HL-60 (cell line): ENCODE measurements at regions not wholly inside any gene's neighbourhood (a gene's known extent, or its start where the extent isn't known, plus 50 kb on each side); places are given as distances from the start of the nearest gene placed in this dataset.

Source experiments
- DNase-seq, 2 experiments: peaks; one replicate each; pipeline ENCODE4 v3.0.0-alpha.2; 2010 to 2020; ENCODE audit warnings: low read depth in 1 of 2, low spot score in 1 of 2
- H3K27ac ChIP-seq: fragments of 250-450 bp; sonication (Bioruptor Pico); replicated peaks from 2 replicates; pipeline ENCODE4 v1.5.1; 2020; ENCODE audit warnings: mild to moderate bottlenecking, moderate library complexity
- H3K27me3 ChIP-seq: fragments of 250-450 bp; sonication (Bioruptor Pico); 2 replicates; pipeline ENCODE4 v1.5.1; 2021; ENCODE audit warnings: mild to moderate bottlenecking, moderate library complexity; ENCODE audit not compliant: insufficient read depth, poor library complexity, severe bottlenecking
- H3K4me3 ChIP-seq: replicated peaks from 2 replicates; pipeline ENCODE4 v1.5.1; 2011; ENCODE audit warnings: mild to moderate bottlenecking, control low read depth, low read length; ENCODE audit not compliant: insufficient read depth
- CTCF ChIP-seq: IDR thresholded peaks from one replicate; pipeline ENCODE4 v1.5.1; 2011; ENCODE audit warnings: low read length, control low read depth, inconsistent platforms; ENCODE audit not compliant: insufficient read depth
- GABPA ChIP-seq: IDR thresholded peaks from 2 replicates; pipeline ENCODE4 v1.6.1; 2012; ENCODE audit warnings: low read depth
- POLR2AphosphoS5 ChIP-seq: IDR thresholded peaks from 2 replicates; pipeline ENCODE4 v1.6.1; 2012; ENCODE audit warnings: low read depth
- REST ChIP-seq: IDR thresholded peaks from 2 replicates; pipeline ENCODE4 v1.6.1; 2012; ENCODE audit warnings: low read depth; ENCODE audit not compliant: insufficient replicate concordance
- SPI1 ChIP-seq: IDR thresholded peaks from 2 replicates; pipeline ENCODE4 v1.6.1; 2012; ENCODE audit warnings: low read depth, mild to moderate bottlenecking, borderline replicate concordance

- Histone ChIP-seq H3K27ac (no peak overlapping the region), H3K27me3 (no peaks in the 10 kb centered on the region), H3K4me3 (no peak overlapping the region)
- TF ChIP-seq CTCF (no peak), GABPA (no peak), POLR2AphosphoS5 (no peak), REST (no peak), SPI1 (no peak)
- DNase-seq, result no peak
Measured at GRCh38 chr1:244758708-244759107, 76.8 kb upstream of the COX20 start.

- Histone ChIP-seq H3K27me3 (no peaks in the 10 kb centered on the region), H3K4me3 (no peak overlapping the region), H3K27ac (no peak overlapping the region)
- TF ChIP-seq SPI1, result no peak
- no peak for TF ChIP-seq POLR2AphosphoS5
- TF ChIP-seq REST, result no peak
- no peak for TF ChIP-seq CTCF
- TF ChIP-seq GABPA, result no peak
- no peak for DNase-seq
Measured at GRCh38 chr1:244759158-244759557, 76.3 kb upstream of the COX20 start.

- Histone ChIP-seq H3K27me3 (no peaks in the 10 kb centered on the region), H3K27ac (no peak overlapping the region), H3K4me3 (no peak overlapping the region)
- TF ChIP-seq SPI1, result no peak
- TF ChIP-seq CTCF, result no peak
- TF ChIP-seq REST, result no peak
- TF ChIP-seq POLR2AphosphoS5, result no peak
- no peak for TF ChIP-seq GABPA
- DNase-seq, result no peak
Measured at GRCh38 chr1:244760471-244760870, 75.0 kb upstream of the COX20 start.
